A549 (cell line): ENCODE measurements at regions not wholly inside any gene's neighbourhood (a gene's known extent, or its start where the extent isn't known, plus 50 kb on each side); places are given as distances from the start of the nearest gene placed in this dataset.

Source experiments
- ATAC-seq, 2 experiments: fragments of 200-7000 bp in 1 of 2; fragments of >200 bp in 1 of 2; cut with Nextera tagmentation in 1 of 2; cut with Tn5 transposase in 1 of 2; 3 replicates each; pipeline versions ENCODE4 v1.8.0 to v1.9.1; 2018 to 2020; ENCODE audit warnings: mild to moderate bottlenecking in 1 of 2, moderate library complexity in 1 of 2
- CTCF ChIA-PET: fragments of 300-600 bp; sonication (Branson Sonifier 250); formaldehyde crosslinking; extraction: SDS; loops from one replicate; lab custom pipeline; 2021; ENCODE audit warnings: antibody characterized with exemption, inconsistent platforms; lab: Yijun Ruan, JAX
- POLR2A ChIA-PET: fragments of 350-600 bp; formaldehyde crosslinking; extraction: SDS; loops from one replicate; lab custom pipeline; 2021; ENCODE audit warnings: antibody characterized with exemption, inconsistent platforms; lab: Yijun Ruan, JAX
- DNase-seq, 2 experiments: peaks; one replicate each; pipeline versions ENCODE4 v3.0.0 to v3.0.0-alpha.2; 2011 to 2016; ENCODE audit warnings: low read depth in 1 of 2, low spot score in 1 of 2
- FAIRE-seq: peaks from 2 replicates; lab custom pipeline; 2011; peaks lifted over from hg19 to GRCh38; lab: Jason Lieb, UNC
- H3K27ac ChIP-seq, 2 experiments: fragments of >200 bp; sonication (Bioruptor Twin); formaldehyde crosslinking; 3 replicates each; pipeline ENCODE4 v1.5.1; 2016 to 2017
- H3K4me1 ChIP-seq: fragments of >200 bp; sonication (Bioruptor Twin); formaldehyde crosslinking; 3 replicates; pipeline ENCODE4 v1.6.1; 2016
- H3K4me2 ChIP-seq: fragments of >200 bp; sonication (Bioruptor Twin); formaldehyde crosslinking; 3 replicates; pipeline ENCODE4 v1.6.1; 2016
- H3K4me3 ChIP-seq: fragments of >200 bp; sonication (Bioruptor Twin); formaldehyde crosslinking; 3 replicates; pipeline ENCODE4 v1.5.1; 2016
- H3K9me3 ChIP-seq: fragments of >200 bp; sonication (Bioruptor Twin); formaldehyde crosslinking; 3 replicates; pipeline ENCODE4 v1.6.1; 2016
- BCL3 ChIP-seq: fragments of >200 bp; sonication (Bioruptor Twin); formaldehyde crosslinking; IDR thresholded peaks from 3 replicates; pipeline ENCODE4 v1.6.1; 2016
- CEBPB ChIP-seq, 2 experiments: fragments of >200 bp in 1 of 2; sonication (Bioruptor Twin) in 1 of 2; formaldehyde crosslinking in 1 of 2; IDR thresholded peaks; 2 replicates each; pipeline ENCODE4 v1.6.1; 2012 to 2016
- CHD2 ChIP-seq: fragments of 150-350 bp; IDR thresholded peaks from 2 replicates; pipeline ENCODE4 v1.6.1; 2014; ENCODE audit warnings: low read length; ENCODE audit not compliant: partially characterized antibody
- EP300 ChIP-seq, 2 experiments: fragments of >200 bp; sonication (Bioruptor Twin); formaldehyde crosslinking; IDR thresholded peaks; 2 replicates in 1 of 2; 3 replicates in 1 of 2; pipeline ENCODE4 v1.6.1; 2016 to 2017
- FOSB ChIP-seq: fragments of 250-450 bp; sonication (Bioruptor Pico); IDR thresholded peaks from 2 replicates; pipeline ENCODE4 v1.5.0; 2020; ENCODE audit warnings: mild to moderate bottlenecking, moderate library complexity
- FOSL2 ChIP-seq, 2 experiments: fragments of 450-650 bp in 1 of 2; fragments of >200 bp in 1 of 2; sonication (Bioruptor Twin) in 1 of 2; formaldehyde crosslinking; IDR thresholded peaks; 2 replicates each; pipeline versions ENCODE4 v1.5.0 to v1.6.1; 2016 to 2020; ENCODE audit warnings: mild to moderate bottlenecking in 1 of 2, moderate library complexity in 1 of 2
- HDAC2 ChIP-seq: fragments of 200-600 bp; sonication (generic); IDR thresholded peaks from 2 replicates; pipeline ENCODE4 v1.6.1; 2016
- HOXA7 ChIP-seq: fragments of 250-450 bp; sonication (Bioruptor Pico); IDR thresholded peaks from 2 replicates; pipeline ENCODE4 v1.5.0; 2020; ENCODE audit warnings: mild to moderate bottlenecking, moderate library complexity
- JUNB ChIP-seq: fragments of >200 bp; sonication (Bioruptor Twin); formaldehyde crosslinking; IDR thresholded peaks from 2 replicates; pipeline ENCODE4 v1.6.1; 2016
- KDM1A ChIP-seq: fragments of 200-600 bp; sonication (generic); IDR thresholded peaks from 2 replicates; pipeline ENCODE4 v1.6.1; 2016; ENCODE audit warnings: low read depth, mild to moderate bottlenecking
- KDM5A ChIP-seq: fragments of 200-600 bp; sonication (generic); IDR thresholded peaks from 2 replicates; pipeline ENCODE4 v1.6.1; 2016; ENCODE audit warnings: antibody characterized with exemption, mild to moderate bottlenecking
- MAFK ChIP-seq: fragments of 450-650 bp; IDR thresholded peaks from 2 replicates; pipeline ENCODE4 v1.6.1; 2014; ENCODE audit not compliant: partially characterized antibody
- PBX3 ChIP-seq: IDR thresholded peaks from 2 replicates; pipeline ENCODE4 v1.6.1; 2012
- REST ChIP-seq: fragments of 200-600 bp; sonication (generic); IDR thresholded peaks from 2 replicates; pipeline ENCODE4 v1.6.1; 2016; ENCODE audit warnings: antibody characterized with exemption, mild to moderate bottlenecking, moderate library complexity
- RFX5 ChIP-seq: fragments of 450-650 bp; IDR thresholded peaks from 2 replicates; pipeline ENCODE4 v1.7.1; 2014; ENCODE audit warnings: antibody characterized with exemption, mild to moderate bottlenecking, moderate library complexity
- RNF2 ChIP-seq: fragments of 200-600 bp; sonication (generic); IDR thresholded peaks from 2 replicates; pipeline ENCODE4 v1.6.1; 2016; ENCODE audit warnings: low read depth, mild to moderate bottlenecking, antibody characterized with exemption, moderate library complexity, borderline replicate concordance
- SREBF2 ChIP-seq: fragments of 450-650 bp; IDR thresholded peaks from 2 replicates; pipeline ENCODE4 v1.6.1; 2014; ENCODE audit warnings: mild to moderate bottlenecking, moderate library complexity
- ZFP36 ChIP-seq: fragments of 450-650 bp; IDR thresholded peaks from 2 replicates; pipeline ENCODE4 v1.6.1; 2014; ENCODE audit warnings: borderline replicate concordance; ENCODE audit not compliant: partially characterized antibody
- ZNF302 ChIP-seq: fragments of 250-450 bp; sonication (Bioruptor Pico); IDR thresholded peaks from 2 replicates; pipeline ENCODE4 v1.9.0; 2021; ENCODE audit warnings: inconsistent platforms, mild to moderate bottlenecking, moderate library complexity
- WGBS: methylation state at CpG from one replicate; pipeline ENCODE4 v1.1.6; 2017; ENCODE audit errors: missing lambda C conversion rate; 5-methylcytosine and 5-hydroxymethylcytosine counted together
- TF ChIP-seq, protein P1 (sequence below): IDR thresholded peaks from 2 replicates; pipeline ENCODE4 v1.6.1; 2012

DNA sequence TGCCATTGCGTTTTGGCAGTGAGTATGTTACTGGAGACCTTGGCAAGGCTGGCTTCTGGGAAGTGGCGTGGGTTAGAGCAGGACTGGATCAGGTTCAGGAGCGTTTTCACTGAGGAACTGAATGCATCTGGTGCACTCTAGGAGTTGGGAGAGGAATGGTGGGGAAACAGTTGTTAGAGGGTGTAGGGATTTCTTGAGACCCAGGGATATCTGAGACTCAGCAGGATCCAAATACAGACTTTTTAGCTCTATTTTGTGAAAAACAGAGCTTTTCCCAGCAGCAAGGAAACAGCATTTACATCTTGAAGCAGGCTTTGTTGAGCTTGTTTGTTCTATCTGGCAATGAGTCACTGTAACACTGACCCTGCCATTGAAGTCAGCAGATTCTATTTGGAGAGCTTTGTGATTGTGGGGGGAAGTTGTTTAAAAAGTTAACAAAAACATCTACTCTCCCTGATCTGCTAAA, 56.9 kb upstream of the NRIP1 start:
- ChIA-PET POLR2A (interaction anchor here (2.2 kb wide), 1 partner anchor 56 kb away, joined by 12 read pairs; the partner anchor contains the start of gene NRIP1), CTCF (interaction anchor here (1.1 kb wide), 1 partner anchor 11 kb away, joined by 3 read pairs; no protein-coding TSS in a partner anchor)
- Histone ChIP-seq H3K4me1 (peaks cover 23% of the 10 kb centered on the region), H3K27ac (peak overlapping the region; percentile 75 to 85), H3K4me3 (peak overlapping the region; percentile 10; the same call in 1 of the 3 replicates), H3K9me3 (no peaks in the 10 kb centered on the region), H3K4me2 (peak overlapping the region; percentile 88)
- peak; percentile 79 to 85; a peak in 5 of 6 replicates for ATAC-seq
- 0 out of 2 replicates have a peak, but pooled peaks have one; percentile 10 for TF ChIP-seq FOSL2 (IDR thresholded peaks at IDR 0.05)
- 0 out of 2 replicates have a peak, but pooled peaks have one; percentile 49 for TF ChIP-seq FOSL2 (CRISPR knock-in tag; IDR thresholded peaks at IDR 0.05)
- TF ChIP-seq RNF2 = no peak
- peak in 1 of 2 experiments; percentile 28 for DNase-seq
- FAIRE-seq = no peak
- 7% methylated on average over 3 of the region's 3 CpGs for WGBS

DNA sequence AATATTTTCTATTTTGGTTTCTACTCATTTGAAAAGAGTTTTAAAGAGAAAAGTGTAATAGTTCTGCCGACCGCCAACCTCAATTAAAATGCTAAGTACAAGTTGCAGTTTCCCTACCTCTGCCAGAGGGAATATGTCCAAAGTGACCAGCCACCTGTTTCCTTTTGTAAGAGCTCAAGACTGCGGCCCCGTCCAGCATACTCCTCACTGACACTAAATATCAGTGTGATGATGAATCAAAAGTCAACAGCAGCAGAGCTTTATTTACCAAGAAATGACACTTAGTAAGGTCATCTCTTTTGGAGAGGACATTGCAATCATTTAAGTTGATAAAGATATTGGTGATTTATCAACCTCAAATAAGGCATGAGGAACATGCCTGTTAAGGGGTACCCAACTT, 57.4 kb upstream of the NRIP1 start:
- Histone ChIP-seq H3K4me1 (peaks cover 23% of the 10 kb centered on the region), H3K4me2 (peak overlapping the region; percentile 88), H3K9me3 (no peaks in the 10 kb centered on the region)
- POLR2A ChIA-PET = interaction anchor here (2.2 kb wide), 1 partner anchor 57 kb away, joined by 12 read pairs; the partner anchor contains the start of gene NRIP1
- no peak for TF ChIP-seq KDM5A
- TF ChIP-seq ZFP36 = no peak
- TF ChIP-seq FOSB (CRISPR knock-in tag) = no peak
- no peak for TF ChIP-seq FOSL2 (IDR thresholded peaks at IDR 0.05)
- TF ChIP-seq FOSL2 (CRISPR knock-in tag; IDR thresholded peaks at IDR 0.05) = no peak
- TF ChIP-seq CEBPB (IDR thresholded peaks at IDR 0.05) = no peak
- no peak for TF ChIP-seq RFX5
- TF ChIP-seq REST = no peak
- no peak for TF ChIP-seq BCL3
- TF ChIP-seq ZNF302 = no peak
- TF ChIP-seq HDAC2 = no peak
- no peak for TF ChIP-seq EP300 (IDR thresholded peaks at IDR 0.05)
- TF ChIP-seq, protein P1, sequence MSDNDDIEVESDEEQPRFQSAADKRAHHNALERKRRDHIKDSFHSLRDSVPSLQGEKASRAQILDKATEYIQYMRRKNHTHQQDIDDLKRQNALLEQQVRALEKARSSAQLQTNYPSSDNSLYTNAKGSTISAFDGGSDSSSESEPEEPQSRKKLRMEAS = no peak
- TF ChIP-seq CHD2 = no peak
- TF ChIP-seq MAFK = no peak
- no peak for TF ChIP-seq PBX3
- TF ChIP-seq JUNB = no peak
- TF ChIP-seq KDM1A = no peak
- no peak for TF ChIP-seq HOXA7 (CRISPR knock-in tag)
- no peak for TF ChIP-seq SREBF2
- TF ChIP-seq, all 56 proteins: peak for 0
- CTCF ChIA-PET = interaction anchor here (1.1 kb wide), 1 partner anchor 11 kb away, joined by 3 read pairs; no protein-coding TSS in a partner anchor
- Histone ChIP-seq H3K4me3 (peak overlapping the region; percentile 10; the same call in 1 of the 3 replicates), H3K27ac (peak overlapping the region; percentile 75 to 85)
- FAIRE-seq = no peak
- peak in 1 of 2 experiments; percentile 21 for DNase-seq
- ATAC-seq = peak; percentile 56 to 65; a peak in 4 of 6 replicates
- WGBS = 2% methylated on average over 4 of the region's 4 CpGs
